Neural cell (in vitro differentiated cells): ENCODE measurements at regions not wholly inside any gene's neighbourhood (a gene's known extent, or its start where the extent isn't known, plus 50 kb on each side); places are given as distances from the start of the nearest gene placed in this dataset.

ENCODE experiments used
- H2AFZ ChIP-seq: fragments of 200-600, 300-800 bp; sonication (generic), shearing (Covaris generic); 2 replicates; pipeline ENCODE4 v1.6.0; 2014; ENCODE audit warnings: low read depth, mild to moderate bottlenecking, antibody characterized with exemption, low read length, moderate library complexity
- H3F3A ChIP-seq: fragments of 200-600 bp; shearing (Covaris generic); 2 replicates; pipeline ENCODE4 v1.6.1; 2016; ENCODE audit warnings: mild to moderate bottlenecking, moderate library complexity, mixed read lengths, antibody characterized with exemption, low read length; ENCODE audit not compliant: insufficient read depth, poor library complexity, severe bottlenecking
- H3K27ac ChIP-seq: fragments of 200-600, 300-800 bp; sonication (generic), shearing (Covaris generic); 2 replicates; pipeline ENCODE4 v1.5.1; 2014; ENCODE audit warnings: mild to moderate bottlenecking, low read length, moderate library complexity
- H3K27me3 ChIP-seq: fragments of 300-800, 200-600 bp; sonication (generic), shearing (Covaris generic); 2 replicates; pipeline ENCODE4 v1.6.0; 2014; ENCODE audit warnings: mild to moderate bottlenecking, low read depth, low read length, moderate library complexity; ENCODE audit not compliant: insufficient read depth
- H3K36me3 ChIP-seq: fragments of 300-800, 200-600 bp; sonication (generic), shearing (Covaris generic); 2 replicates; pipeline ENCODE4 v1.5.1; 2014; ENCODE audit warnings: mild to moderate bottlenecking, antibody characterized with exemption, low read length, moderate library complexity; ENCODE audit not compliant: insufficient read depth
- H3K4me2 ChIP-seq: fragments of 300-800, 200-600 bp; sonication (generic), shearing (Covaris generic); 2 replicates; pipeline ENCODE4 v1.6.0; 2014; ENCODE audit warnings: mild to moderate bottlenecking, low read length
- H3K4me3 ChIP-seq: fragments of 300-800, 200-600 bp; sonication (generic), shearing (Covaris generic); 2 replicates; pipeline ENCODE4 v1.5.1; 2014; ENCODE audit warnings: mild to moderate bottlenecking, low read length, moderate library complexity
- H3K79me2 ChIP-seq: fragments of 200-600 bp; shearing (Covaris generic); replicated peaks from 2 replicates; pipeline ENCODE4 v1.6.0; 2014; ENCODE audit warnings: mild to moderate bottlenecking, low read length, moderate library complexity; ENCODE audit not compliant: insufficient read depth
- H3K9ac ChIP-seq: fragments of 300-800, 200-600 bp; sonication (generic), shearing (Covaris generic); 2 replicates; pipeline ENCODE4 v1.6.1; 2016; ENCODE audit warnings: mild to moderate bottlenecking, low read length, mixed read lengths
- H3K9me2 ChIP-seq: fragments of 200-600 bp; shearing (Covaris generic); 2 replicates; pipeline ENCODE4 v1.6.1; 2016; ENCODE audit warnings: mild to moderate bottlenecking, low read length, mixed read lengths; ENCODE audit not compliant: insufficient read depth
- H3K9me3 ChIP-seq: fragments of 200-600, 300-800 bp; sonication (generic), shearing (Covaris generic); 2 replicates; pipeline ENCODE4 v1.6.1; 2016; ENCODE audit warnings: mild to moderate bottlenecking, mixed run types, low read length, moderate library complexity, mixed read lengths
- H4K20me1 ChIP-seq: fragments of 200-600 bp; shearing (Covaris generic); 2 replicates; pipeline ENCODE4 v1.6.1; 2016; ENCODE audit warnings: mild to moderate bottlenecking, mixed run types; ENCODE audit not compliant: insufficient read depth
- CTCF ChIP-seq: fragments of 450-650 bp; IDR thresholded peaks from 2 replicates; pipeline ENCODE4 v1.5.1; 2014; ENCODE audit warnings: antibody characterized with exemption, mild to moderate bottlenecking, moderate library complexity; ENCODE audit not compliant: poor library complexity, severe bottlenecking
- EP300 ChIP-seq: fragments of 450-650 bp; conservative IDR thresholded peaks from 2 replicates; pipeline ENCODE4 v1.6.1; 2014; ENCODE audit warnings: antibody characterized with exemption, mild to moderate bottlenecking, moderate library complexity; ENCODE audit not compliant: poor library complexity, severe bottlenecking
- EZH2 ChIP-seq: fragments of 200-600, 300-800 bp; shearing (Covaris generic), sonication (generic); IDR thresholded peaks from 2 replicates; pipeline ENCODE4 v1.6.1; 2014; ENCODE audit warnings: antibody characterized with exemption, low read length, borderline replicate concordance, mild to moderate bottlenecking; ENCODE audit not compliant: insufficient read depth, poor library complexity, severe bottlenecking
- MXI1 ChIP-seq: fragments of 450-650 bp; conservative IDR thresholded peaks from 2 replicates; pipeline ENCODE4 v1.6.1; 2014; ENCODE audit warnings: antibody characterized with exemption, mild to moderate bottlenecking; ENCODE audit not compliant: poor library complexity, severe bottlenecking
- POLR2AphosphoS5 ChIP-seq: IDR thresholded peaks from 2 replicates; pipeline ENCODE4 v1.6.1; 2012
- RAD21 ChIP-seq: fragments of 450-650 bp; conservative IDR thresholded peaks from 2 replicates; pipeline ENCODE4 v1.6.1; 2014; ENCODE audit warnings: antibody characterized with exemption, mild to moderate bottlenecking, moderate library complexity
- REST ChIP-seq: IDR thresholded peaks from 2 replicates; pipeline ENCODE4 v1.6.1; 2012; ENCODE audit warnings: borderline replicate concordance
- SMC3 ChIP-seq: fragments of 450-650 bp; conservative IDR thresholded peaks from 2 replicates; pipeline ENCODE4 v1.6.1; 2014; ENCODE audit warnings: antibody characterized with exemption, mild to moderate bottlenecking, moderate library complexity; ENCODE audit not compliant: poor library complexity
- TAF1 ChIP-seq: IDR thresholded peaks from 2 replicates; pipeline ENCODE4 v1.6.1; 2012; ENCODE audit warnings: low read depth

GRCh38 chr3:162437480-162437879, 940.9 kb downstream of the OTOL1 start:
- no peak overlapping the region for H3K4me3 ChIP-seq
- no peaks in the 10 kb centered on the region for H4K20me1 ChIP-seq
- TF ChIP-seq CTCF, result no peak
- H3K9me2 ChIP-seq, result no peaks in the 10 kb centered on the region
- no peak overlapping the region for H2AFZ ChIP-seq
- no peaks in the 10 kb centered on the region for H3K79me2 ChIP-seq
- no peaks in the 10 kb centered on the region for H3K27me3 ChIP-seq
- no peaks in the 10 kb centered on the region for H3K36me3 ChIP-seq
- no peaks in the 10 kb centered on the region for H3F3A ChIP-seq
- H3K4me2 ChIP-seq, result no peak overlapping the region
- no peak overlapping the region for H3K9ac ChIP-seq
- no peak overlapping the region for H3K27ac ChIP-seq
- H3K9me3 ChIP-seq, result peaks cover 4% of the 10 kb centered on the region

- no peak for TF ChIP-seq EP300
- TF ChIP-seq MXI1, result no peak
- TF ChIP-seq REST, result no peak
- no peak for TF ChIP-seq CTCF
- no peak for TF ChIP-seq EZH2
- TF ChIP-seq SMC3, result no peak
- TF ChIP-seq POLR2AphosphoS5, result no peak
- TF ChIP-seq RAD21, result no peak
- TF ChIP-seq TAF1, result no peak
- Histone ChIP-seq H4K20me1 (no peaks in the 10 kb centered on the region), H3K9me2 (no peaks in the 10 kb centered on the region), H3K9me3 (no peaks in the 10 kb centered on the region), H3K4me3 (no peak overlapping the region), H3K36me3 (no peaks in the 10 kb centered on the region), H2AFZ (no peak overlapping the region), H3K9ac (no peak overlapping the region), H3K27me3 (no peaks in the 10 kb centered on the region), H3K27ac (no peak overlapping the region), H3K4me2 (no peak overlapping the region), H3F3A (no peaks in the 10 kb centered on the region), H3K79me2 (no peaks in the 10 kb centered on the region)
Measured at GRCh38 chr3:162441716-162442115, 945.1 kb downstream of the OTOL1 start.
